KG1 (cell line): ENCODE measurements at regions not wholly inside any gene's neighbourhood (a gene's known extent, or its start where the extent isn't known, plus 50 kb on each side); places are given as distances from the start of the nearest gene placed in this dataset.

Source experiments
- DNase-seq: peaks from one replicate; lab custom pipeline; 2025; lab: John Stamatoyannopoulos, UW

GRCh38 chr16:31701734-31702133 is 171.9 kb upstream of the ZNF267 start:
- DNase-seq, result no peak

GRCh38 chr16:31702796-31703195 is 170.8 kb upstream of the ZNF267 start:
- DNase-seq, result no peak

GRCh38 chr16:31703526-31704128 is 170.0 kb upstream of the ZNF267 start:
- no peak for DNase-seq

GRCh38 chr16:31704138-31704537 is 169.5 kb upstream of the ZNF267 start:
- no peak for DNase-seq

- no peak for DNase-seq
Measured at GRCh38 chr16:31705371-31705770, 168.2 kb upstream of the ZNF267 start.

GRCh38 chr16:31706318-31706717 is 167.3 kb upstream of the ZNF267 start:
- DNase-seq, result no peak

GRCh38 chr16:31706925-31707324 is 166.7 kb upstream of the ZNF267 start:
- DNase-seq, result no peak

- DNase-seq, result no peak
Measured at GRCh38 chr16:31707743-31708335, 165.8 kb upstream of the ZNF267 start.

- DNase-seq, result no peak
Measured at GRCh38 chr16:31708348-31708747, 165.3 kb upstream of the ZNF267 start.

GRCh38 chr16:31709181-31709580 is 164.4 kb upstream of the ZNF267 start:
- no peak for DNase-seq

GRCh38 chr16:31710134-31710533 is 163.5 kb upstream of the ZNF267 start:
- DNase-seq, result no peak

GRCh38 chr16:31710880-31711279 is 162.7 kb upstream of the ZNF267 start:
- DNase-seq, result no peak

- DNase-seq, result no peak
Measured at GRCh38 chr16:31711344-31711845, 162.2 kb upstream of the ZNF267 start.

- DNase-seq, result no peak
Measured at GRCh38 chr16:31712064-31712540, 161.5 kb upstream of the ZNF267 start.

GRCh38 chr16:31713071-31713944 is 160.3 kb upstream of the ZNF267 start:
- DNase-seq, result peak; percentile 86

- DNase-seq, result no peak
Measured at GRCh38 chr16:31713945-31714902, 159.4 kb upstream of the ZNF267 start.

- DNase-seq, result no peak
Measured at GRCh38 chr16:31714903-31715504, 158.6 kb upstream of the ZNF267 start.

GRCh38 chr16:31715915-31716314 is 157.7 kb upstream of the ZNF267 start:
- no peak for DNase-seq

- no peak for DNase-seq
Measured at GRCh38 chr16:31718998-31719397, 154.6 kb upstream of the ZNF267 start.

- DNase-seq, result no peak
Measured at GRCh38 chr16:31727553-31727952, 146.1 kb upstream of the ZNF267 start.

- no peak for DNase-seq
Measured at GRCh38 chr16:31734265-31734664, 139.3 kb upstream of the ZNF267 start.
